A549 (cell line): ENCODE measurements at regions not wholly inside any gene's neighbourhood (a gene's known extent, or its start where the extent isn't known, plus 50 kb on each side); places are given as distances from the start of the nearest gene placed in this dataset.

Experiments
- ATAC-seq, 2 experiments: fragments of 200-7000 bp in 1 of 2; fragments of >200 bp in 1 of 2; cut with Nextera tagmentation in 1 of 2; cut with Tn5 transposase in 1 of 2; 3 replicates each; pipeline versions ENCODE4 v1.8.0 to v1.9.1; 2018 to 2020; ENCODE audit warnings: mild to moderate bottlenecking in 1 of 2, moderate library complexity in 1 of 2
- CTCF ChIA-PET: fragments of 300-600 bp; sonication (Branson Sonifier 250); formaldehyde crosslinking; extraction: SDS; loops from one replicate; lab custom pipeline; 2021; ENCODE audit warnings: antibody characterized with exemption, inconsistent platforms; lab: Yijun Ruan, JAX
- POLR2A ChIA-PET: fragments of 350-600 bp; formaldehyde crosslinking; extraction: SDS; loops from one replicate; lab custom pipeline; 2021; ENCODE audit warnings: antibody characterized with exemption, inconsistent platforms; lab: Yijun Ruan, JAX
- DNase-seq, 2 experiments: peaks; one replicate each; pipeline versions ENCODE4 v3.0.0 to v3.0.0-alpha.2; 2011 to 2016; ENCODE audit warnings: low read depth in 1 of 2, low spot score in 1 of 2
- FAIRE-seq: peaks from 2 replicates; lab custom pipeline; 2011; peaks lifted over from hg19 to GRCh38; lab: Jason Lieb, UNC
- H3K27ac ChIP-seq, 2 experiments: fragments of >200 bp; sonication (Bioruptor Twin); formaldehyde crosslinking; 3 replicates each; pipeline ENCODE4 v1.5.1; 2016 to 2017
- H3K4me1 ChIP-seq: fragments of >200 bp; sonication (Bioruptor Twin); formaldehyde crosslinking; 3 replicates; pipeline ENCODE4 v1.6.1; 2016
- H3K4me2 ChIP-seq: fragments of >200 bp; sonication (Bioruptor Twin); formaldehyde crosslinking; 3 replicates; pipeline ENCODE4 v1.6.1; 2016
- H3K4me3 ChIP-seq: fragments of >200 bp; sonication (Bioruptor Twin); formaldehyde crosslinking; 3 replicates; pipeline ENCODE4 v1.5.1; 2016
- H3K9me3 ChIP-seq: fragments of >200 bp; sonication (Bioruptor Twin); formaldehyde crosslinking; 3 replicates; pipeline ENCODE4 v1.6.1; 2016
- CBX2 ChIP-seq: fragments of 200-600 bp; sonication (generic); IDR thresholded peaks from 2 replicates; pipeline ENCODE4 v1.6.1; 2016; ENCODE audit warnings: low read depth, mild to moderate bottlenecking, borderline replicate concordance
- CBX8 ChIP-seq: fragments of 200-600 bp; sonication (generic); IDR thresholded peaks from 2 replicates; pipeline ENCODE4 v1.6.1; 2016
- CHD2 ChIP-seq: fragments of 150-350 bp; IDR thresholded peaks from 2 replicates; pipeline ENCODE4 v1.6.1; 2014; ENCODE audit warnings: low read length; ENCODE audit not compliant: partially characterized antibody
- E2F6 ChIP-seq: IDR thresholded peaks from 2 replicates; pipeline ENCODE4 v1.6.1; 2012; ENCODE audit warnings: low read depth, borderline replicate concordance
- EHMT2 ChIP-seq: fragments of 200-600 bp; sonication (generic); IDR thresholded peaks from 2 replicates; pipeline ENCODE4 v1.6.1; 2016; ENCODE audit warnings: antibody characterized with exemption, low read depth, mild to moderate bottlenecking, moderate library complexity
- ESRRA ChIP-seq: fragments of 150-350 bp; IDR thresholded peaks from 2 replicates; pipeline ENCODE4 v1.6.1; 2014; ENCODE audit warnings: mild to moderate bottlenecking, low read length, borderline replicate concordance
- FOSB ChIP-seq: fragments of 250-450 bp; sonication (Bioruptor Pico); IDR thresholded peaks from 2 replicates; pipeline ENCODE4 v1.5.0; 2020; ENCODE audit warnings: mild to moderate bottlenecking, moderate library complexity
- FOSL2 ChIP-seq, 2 experiments: fragments of 450-650 bp in 1 of 2; fragments of >200 bp in 1 of 2; sonication (Bioruptor Twin) in 1 of 2; formaldehyde crosslinking; IDR thresholded peaks; 2 replicates each; pipeline versions ENCODE4 v1.5.0 to v1.6.1; 2016 to 2020; ENCODE audit warnings: mild to moderate bottlenecking in 1 of 2, moderate library complexity in 1 of 2
- HES2 ChIP-seq: fragments of >200 bp; sonication (Bioruptor Twin); formaldehyde crosslinking; IDR thresholded peaks from 2 replicates; pipeline ENCODE4 v1.6.1; 2016
- HOXA7 ChIP-seq: fragments of 250-450 bp; sonication (Bioruptor Pico); IDR thresholded peaks from 2 replicates; pipeline ENCODE4 v1.5.0; 2020; ENCODE audit warnings: mild to moderate bottlenecking, moderate library complexity
- HOXB13 ChIP-seq: fragments of 250-450 bp; sonication (Bioruptor Pico); IDR thresholded peaks from 2 replicates; pipeline ENCODE4 v1.5.0; 2020; ENCODE audit warnings: low read depth, mild to moderate bottlenecking, moderate library complexity
- JUN ChIP-seq, 2 experiments: fragments of >200 bp; sonication (Bioruptor Twin); formaldehyde crosslinking; IDR thresholded peaks; 2 replicates in 1 of 2; 3 replicates in 1 of 2; pipeline ENCODE4 v1.6.1; 2016 to 2017
- JUNB ChIP-seq: fragments of >200 bp; sonication (Bioruptor Twin); formaldehyde crosslinking; IDR thresholded peaks from 2 replicates; pipeline ENCODE4 v1.6.1; 2016
- KDM1A ChIP-seq: fragments of 200-600 bp; sonication (generic); IDR thresholded peaks from 2 replicates; pipeline ENCODE4 v1.6.1; 2016; ENCODE audit warnings: low read depth, mild to moderate bottlenecking
- KDM5A ChIP-seq: fragments of 200-600 bp; sonication (generic); IDR thresholded peaks from 2 replicates; pipeline ENCODE4 v1.6.1; 2016; ENCODE audit warnings: antibody characterized with exemption, mild to moderate bottlenecking
- MAX ChIP-seq: IDR thresholded peaks from 2 replicates; pipeline ENCODE4 v1.6.1; 2012
- NFE2L2 ChIP-seq: fragments of 150-350 bp; conservative IDR thresholded peaks from 2 replicates; pipeline ENCODE4 v1.6.1; 2014; ENCODE audit warnings: low read length
- NPAS2 ChIP-seq: fragments of 250-450 bp; sonication (Bioruptor Pico); IDR thresholded peaks from 2 replicates; pipeline ENCODE4 v1.8.0; 2022; ENCODE audit warnings: mild to moderate bottlenecking, moderate library complexity, borderline replicate concordance
- NR3C1 ChIP-seq: fragments of >200 bp; sonication (Bioruptor Twin); formaldehyde crosslinking; IDR thresholded peaks from 3 replicates; pipeline ENCODE4 v1.6.1; 2017
- PHF8 ChIP-seq: fragments of 200-600 bp; sonication (generic); IDR thresholded peaks from 2 replicates; pipeline ENCODE4 v1.6.1; 2016; ENCODE audit warnings: low read depth, mild to moderate bottlenecking, antibody characterized with exemption, moderate library complexity, borderline replicate concordance
- POLR2AphosphoS2 ChIP-seq: conservative IDR thresholded peaks from 2 replicates; pipeline ENCODE4 v1.6.1; 2012; ENCODE audit warnings: low read length, improper control_type of control experiment, inconsistent platforms
- RAD21 ChIP-seq, 2 experiments: fragments of >200 bp in 1 of 2; sonication (Bioruptor Twin) in 1 of 2; formaldehyde crosslinking in 1 of 2; IDR thresholded peaks in 1 of 2; conservative IDR thresholded peaks in 1 of 2; 2 replicates in 1 of 2; 3 replicates in 1 of 2; pipeline ENCODE4 v1.6.1; 2012 to 2018; ENCODE audit warnings: inconsistent platforms in 1 of 2
- RARB ChIP-seq: fragments of 250-450 bp; sonication (Bioruptor Pico); IDR thresholded peaks from 2 replicates; pipeline ENCODE4 v1.8.0; 2021; ENCODE audit warnings: mild to moderate bottlenecking, moderate library complexity
- REST ChIP-seq: fragments of 200-600 bp; sonication (generic); IDR thresholded peaks from 2 replicates; pipeline ENCODE4 v1.6.1; 2016; ENCODE audit warnings: antibody characterized with exemption, mild to moderate bottlenecking, moderate library complexity
- SREBF2 ChIP-seq: fragments of 450-650 bp; IDR thresholded peaks from 2 replicates; pipeline ENCODE4 v1.6.1; 2014; ENCODE audit warnings: mild to moderate bottlenecking, moderate library complexity
- ZC3H11A ChIP-seq: fragments of 450-650 bp; IDR thresholded peaks from 2 replicates; pipeline ENCODE4 v1.6.1; 2014; ENCODE audit warnings: antibody characterized with exemption, mild to moderate bottlenecking
- ZSCAN20 ChIP-seq: fragments of 250-450 bp; sonication (Bioruptor Pico); IDR thresholded peaks from 2 replicates; pipeline ENCODE4 v1.8.0; 2022; ENCODE audit warnings: mild to moderate bottlenecking, moderate library complexity
- WGBS: methylation state at CpG from one replicate; pipeline ENCODE4 v1.1.6; 2017; ENCODE audit errors: missing lambda C conversion rate; 5-methylcytosine and 5-hydroxymethylcytosine counted together

- TF ChIP-seq HOXB13 (no peak), CBX8 (no peak), RARB (CRISPR knock-in tag) (no peak), EHMT2 (no peak), JUNB (no peak), KDM1A (no peak), CBX2 (no peak)
Observed at GRCh38 chr7:47132471-47132870, 449.4 kb downstream of the TNS3 start (continued).

GRCh38 chr7:47128700-47129099, 453.2 kb downstream of the TNS3 start:
- H3K4me2 ChIP-seq: no peak overlapping the region
- TF ChIP-seq KDM1A (no peak), FOSL2 (IDR thresholded peaks at IDR 0.05) (no peak), FOSL2 (CRISPR knock-in tag; IDR thresholded peaks at IDR 0.05) (no peak), POLR2AphosphoS2 (no peak), HES2 (no peak), HOXA7 (CRISPR knock-in tag) (no peak), EHMT2 (no peak), NFE2L2 (no peak), ZC3H11A (no peak), ESRRA (no peak), SREBF2 (no peak), JUN (IDR thresholded peaks at IDR 0.05) (no peak), RARB (CRISPR knock-in tag) (no peak), FOSB (CRISPR knock-in tag) (no peak), MAX (no peak)
- H3K9me3 ChIP-seq: no peaks in the 10 kb centered on the region
- ATAC-seq: no peak
- H3K4me3 ChIP-seq: no peak overlapping the region
- no peaks in the 10 kb centered on the region for H3K4me1 ChIP-seq
- DNase-seq: no peak
- ChIA-PET POLR2A (no interaction called here), CTCF (interaction anchor here (0.7 kb wide), 1 partner anchor 1207 kb away, joined by 3 read pairs; no protein-coding TSS in a partner anchor)
- no peak for FAIRE-seq
- H3K27ac ChIP-seq: no peak overlapping the region

GRCh38 chr7:47125529-47125928, 456.4 kb downstream of the TNS3 start:
- ChIA-PET CTCF (no interaction called here), POLR2A (no interaction called here)
- FAIRE-seq: no peak

GRCh38 chr7:47119261-47119865, 462.5 kb downstream of the TNS3 start:
- ChIA-PET POLR2A (no interaction called here), CTCF (interaction anchor here (1.1 kb wide), 1 partner anchor 61 kb away, joined by 4 read pairs; no protein-coding TSS in a partner anchor)
- FAIRE-seq: no peak
- no peak for DNase-seq
- WGBS: 65% methylated on average over 4 of the region's 4 CpGs
- H3K9me3 ChIP-seq: no peaks in the 10 kb centered on the region
- no peak for ATAC-seq
- H3K4me2 ChIP-seq: no peak overlapping the region
- H3K4me1 ChIP-seq: no peaks in the 10 kb centered on the region
- no peak overlapping the region for H3K4me3 ChIP-seq
- H3K27ac ChIP-seq: no peak overlapping the region
- TF ChIP-seq NFE2L2 (no peak), JUNB (no peak), ZSCAN20 (CRISPR knock-in tag) (no peak), REST (no peak), NR3C1 (no peak), RAD21 (conservative IDR thresholded peaks at IDR 0.05 in 1 of 2, IDR thresholded peaks at IDR 0.05 in 1 of 2) (no peak), JUN (IDR thresholded peaks at IDR 0.05) (no peak), HOXA7 (CRISPR knock-in tag) (no peak), KDM5A (no peak)

More at GRCh38 chr7:47125529-47125928, 456.4 kb downstream of the TNS3 start:
- WGBS: 71% methylated on average over 14 of the region's 14 CpGs
- no peak for DNase-seq
- Histone ChIP-seq H3K4me1 (no peaks in the 10 kb centered on the region), H3K4me2 (no peak overlapping the region), H3K27ac (no peak overlapping the region), H3K9me3 (no peaks in the 10 kb centered on the region), H3K4me3 (no peak overlapping the region)
- ATAC-seq: no peak
- TF ChIP-seq CHD2: no peak
- no peak for TF ChIP-seq FOSB (CRISPR knock-in tag)
- no peak for TF ChIP-seq EHMT2
- no peak for TF ChIP-seq PHF8
- TF ChIP-seq JUN (IDR thresholded peaks at IDR 0.05): no peak
- TF ChIP-seq E2F6: no peak
- no peak for TF ChIP-seq NPAS2 (CRISPR knock-in tag)
- no peak for TF ChIP-seq CBX8
